Left ventricle myocardium inferior (tissue), 1 donor: ENCODE measurements at regions not wholly inside any gene's neighbourhood (a gene's known extent, or its start where the extent isn't known, plus 50 kb on each side); places are given as distances from the start of the nearest gene placed in this dataset.

ENCODE experiments used
- DNase-seq: peaks from one replicate; pipeline ENCODE4 v3.0.0-alpha.2; 2020
- H3K27ac ChIP-seq: fragments of 200-600 bp; replicated peaks from 2 replicates; pipeline ENCODE4 v1.8.0; 2021
- H3K27me3 ChIP-seq: fragments of 200-600 bp; 2 replicates; pipeline ENCODE4 v1.8.0; 2021; ENCODE audit warnings: low read depth
- H3K36me3 ChIP-seq: fragments of 200-600 bp; 2 replicates; pipeline ENCODE4 v1.8.0; 2021
- H3K4me1 ChIP-seq: fragments of 200-600 bp; 2 replicates; pipeline ENCODE4 v1.8.0; 2021
- H3K4me3 ChIP-seq: fragments of 200-600 bp; 2 replicates; pipeline ENCODE4 v1.8.0; 2021; ENCODE audit warnings: mild to moderate bottlenecking, moderate library complexity
- H3K9me3 ChIP-seq: fragments of 200-600 bp; replicated peaks from 2 replicates; pipeline ENCODE4 v1.8.0; 2021
- intact Hi-C: fragments of 100-400 bp; cut with micrococcal nuclease; formaldehyde crosslinking; loops from one replicate; pipeline ENCODE4 v1.11.0; 2022
- TF ChIP-seq, protein P1 (sequence below): fragments of 200-600 bp; IDR thresholded peaks from 2 replicates; pipeline ENCODE4 v1.8.0; 2021; ENCODE audit warnings: antibody characterized with exemption, mild to moderate bottlenecking, borderline replicate concordance
- donor health status: DM: no; HTN: yes; CAD: no; lungs with severe emphysema.

DNA sequence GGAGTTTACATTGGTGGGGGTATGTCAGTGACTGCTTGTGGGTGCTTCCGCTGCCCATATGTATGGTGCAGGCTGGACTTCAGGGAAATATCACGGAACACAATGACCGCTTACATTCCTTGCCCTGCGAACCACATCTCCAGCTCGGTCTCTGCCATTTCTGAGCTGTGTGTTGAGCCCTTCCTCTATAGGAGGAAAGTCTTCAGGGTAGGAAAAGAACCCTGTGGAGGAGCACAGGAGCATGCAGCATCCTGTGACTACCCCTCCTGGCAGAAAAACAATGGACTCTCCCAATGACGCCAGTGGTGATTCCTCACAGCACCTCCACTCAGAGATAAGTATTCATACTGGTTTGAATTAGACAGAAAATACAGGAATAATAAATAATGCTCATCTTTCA is 276.8 kb upstream of the MAP3K1 start:
- intact Hi-C loops: no loop called here
- no peak overlapping the region for H3K27ac ChIP-seq
- H3K4me1 ChIP-seq: peaks cover 4% of the 10 kb centered on the region
- no peak overlapping the region for H3K4me3 ChIP-seq
- DNase-seq: no peak
- TF ChIP-seq, protein P1, sequence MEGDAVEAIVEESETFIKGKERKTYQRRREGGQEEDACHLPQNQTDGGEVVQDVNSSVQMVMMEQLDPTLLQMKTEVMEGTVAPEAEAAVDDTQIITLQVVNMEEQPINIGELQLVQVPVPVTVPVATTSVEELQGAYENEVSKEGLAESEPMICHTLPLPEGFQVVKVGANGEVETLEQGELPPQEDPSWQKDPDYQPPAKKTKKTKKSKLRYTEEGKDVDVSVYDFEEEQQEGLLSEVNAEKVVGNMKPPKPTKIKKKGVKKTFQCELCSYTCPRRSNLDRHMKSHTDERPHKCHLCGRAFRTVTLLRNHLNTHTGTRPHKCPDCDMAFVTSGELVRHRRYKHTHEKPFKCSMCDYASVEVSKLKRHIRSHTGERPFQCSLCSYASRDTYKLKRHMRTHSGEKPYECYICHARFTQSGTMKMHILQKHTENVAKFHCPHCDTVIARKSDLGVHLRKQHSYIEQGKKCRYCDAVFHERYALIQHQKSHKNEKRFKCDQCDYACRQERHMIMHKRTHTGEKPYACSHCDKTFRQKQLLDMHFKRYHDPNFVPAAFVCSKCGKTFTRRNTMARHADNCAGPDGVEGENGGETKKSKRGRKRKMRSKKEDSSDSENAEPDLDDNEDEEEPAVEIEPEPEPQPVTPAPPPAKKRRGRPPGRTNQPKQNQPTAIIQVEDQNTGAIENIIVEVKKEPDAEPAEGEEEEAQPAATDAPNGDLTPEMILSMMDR: no peak
- peaks cover 4% of the 10 kb centered on the region for H3K27me3 ChIP-seq
- H3K36me3 ChIP-seq: no peaks in the 10 kb centered on the region
- H3K9me3 ChIP-seq: no peaks in the 10 kb centered on the region

DNA sequence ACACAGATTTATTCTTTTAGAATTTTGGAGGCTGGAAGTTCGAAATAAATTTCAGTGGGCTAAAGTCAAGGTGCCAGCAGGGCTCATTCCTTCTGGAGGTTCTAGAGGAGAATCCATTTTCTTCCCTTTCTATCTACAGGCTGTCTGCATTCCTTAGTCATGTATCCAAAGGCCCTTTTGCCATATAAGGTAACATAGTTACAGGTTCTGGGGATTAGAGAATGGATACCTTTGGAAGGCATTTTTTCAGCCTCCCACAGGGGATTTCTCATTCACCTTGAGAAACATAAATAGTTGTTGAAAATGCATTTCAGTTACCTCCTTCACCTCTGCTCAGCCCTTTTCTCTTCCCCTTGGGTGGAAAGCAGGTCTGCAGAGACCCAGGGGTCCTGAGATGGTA is 280.0 kb upstream of the MAP3K1 start:
- no peak overlapping the region for H3K4me3 ChIP-seq
- H3K36me3 ChIP-seq: no peaks in the 10 kb centered on the region
- peaks cover 2% of the 10 kb centered on the region for H3K4me1 ChIP-seq
- no peaks in the 10 kb centered on the region for H3K9me3 ChIP-seq
- intact Hi-C loops: no loop called here
- DNase-seq: no peak
- no peak overlapping the region for H3K27ac ChIP-seq
- peaks cover 4% of the 10 kb centered on the region for H3K27me3 ChIP-seq
- TF ChIP-seq, protein P1: no peak

DNA sequence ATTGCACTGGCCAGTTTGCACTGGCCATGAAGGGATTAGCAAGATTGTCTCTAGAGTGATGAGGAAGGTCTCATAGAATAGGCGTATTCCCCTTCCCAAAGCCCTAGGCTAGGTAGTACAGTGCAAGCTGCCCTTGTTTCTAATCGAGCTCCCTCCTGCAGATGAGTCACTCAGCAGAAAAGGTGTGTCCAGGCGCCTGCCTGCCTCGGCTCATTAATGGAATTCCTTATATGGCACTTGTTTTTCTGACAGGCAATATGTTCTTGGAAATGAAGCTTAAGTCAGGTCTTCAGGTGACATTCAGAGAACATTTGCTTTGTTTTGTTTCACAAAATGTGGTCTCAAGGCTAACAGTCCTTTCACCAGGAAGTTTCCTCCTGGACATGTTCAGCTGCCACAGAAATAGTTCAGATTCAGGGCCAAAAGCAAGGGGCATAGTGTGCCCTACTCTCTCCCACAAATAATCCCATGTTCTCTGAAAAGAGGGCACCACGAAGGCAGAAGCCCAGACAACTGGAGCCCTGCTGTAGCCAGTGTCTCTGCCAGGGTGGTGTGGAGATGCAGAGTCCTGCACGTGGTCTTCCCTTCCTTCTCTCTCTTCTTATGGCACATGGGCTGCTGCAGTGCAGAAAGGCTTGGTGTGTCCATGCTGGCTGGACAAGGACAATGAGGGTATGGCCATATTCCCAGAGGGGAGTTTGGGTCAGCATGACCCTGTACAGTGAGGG is 281.1 kb upstream of the MAP3K1 start:
- no peaks in the 10 kb centered on the region for H3K9me3 ChIP-seq
- DNase-seq: no peak
- intact Hi-C loops: no loop called here
- no peak overlapping the region for H3K27ac ChIP-seq
- H3K36me3 ChIP-seq: no peaks in the 10 kb centered on the region
- H3K27me3 ChIP-seq: peaks cover 4% of the 10 kb centered on the region
- H3K4me3 ChIP-seq: no peak overlapping the region
- H3K4me1 ChIP-seq: no peaks in the 10 kb centered on the region
- TF ChIP-seq, protein P1: no peak

DNA sequence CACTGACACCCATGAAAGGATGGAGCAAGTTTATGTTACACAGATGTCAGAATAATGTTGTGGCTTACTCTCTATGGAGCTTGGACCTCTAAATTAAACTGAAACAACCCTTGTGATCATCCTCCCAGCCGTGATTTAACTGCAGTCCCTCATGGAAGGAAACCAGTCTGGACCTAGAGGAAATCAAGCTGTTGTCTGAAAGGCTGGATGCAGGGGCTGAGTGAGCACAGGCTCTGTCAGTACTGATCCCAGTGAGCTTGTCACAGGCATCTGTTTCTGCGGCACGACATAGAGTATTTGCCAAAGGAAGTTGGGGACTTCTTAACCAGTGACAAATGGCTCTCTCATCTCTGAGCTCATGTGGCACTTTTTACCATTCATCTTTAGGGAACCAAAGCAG is 282.9 kb upstream of the MAP3K1 start:
- TF ChIP-seq, protein P1: no peak
- no peaks in the 10 kb centered on the region for H3K36me3 ChIP-seq
- peaks cover 4% of the 10 kb centered on the region for H3K27me3 ChIP-seq
- no peak overlapping the region for H3K27ac ChIP-seq
- no peaks in the 10 kb centered on the region for H3K9me3 ChIP-seq
- intact Hi-C loops: no loop called here
- no peak overlapping the region for H3K4me3 ChIP-seq
- DNase-seq: no peak
- H3K4me1 ChIP-seq: no peaks in the 10 kb centered on the region

DNA sequence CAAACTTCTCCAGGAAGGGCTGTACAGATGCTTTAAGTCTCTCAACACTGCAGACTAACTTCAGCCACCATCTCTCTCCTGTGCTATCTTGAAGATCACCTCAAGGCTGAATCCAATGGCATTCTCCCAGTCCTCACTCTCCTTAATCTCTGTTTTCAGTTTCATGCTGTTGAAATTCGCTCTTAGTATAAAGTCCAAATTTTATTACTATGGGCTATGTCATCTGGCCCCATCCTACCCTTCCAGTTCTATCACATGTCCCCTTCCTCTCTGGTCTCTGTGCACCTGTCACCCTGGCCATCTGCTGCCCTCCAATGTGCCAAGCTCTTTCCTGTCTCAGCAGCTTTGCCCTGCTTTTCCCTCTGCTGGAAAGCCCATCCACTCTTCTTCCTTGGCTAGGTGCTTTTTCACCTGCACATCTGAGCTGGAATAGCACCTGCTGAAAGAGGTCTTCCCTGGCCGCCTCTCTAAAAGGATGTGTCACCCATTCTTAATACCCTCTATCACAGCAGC is 284.7 kb upstream of the MAP3K1 start:
- DNase-seq: no peak
- intact Hi-C loops: no loop called here

More for the DNA sequence above, 284.7 kb upstream of the MAP3K1 start:
- peaks cover 4% of the 10 kb centered on the region for H3K27me3 ChIP-seq
- TF ChIP-seq, protein P1: no peak
- no peaks in the 10 kb centered on the region for H3K4me1 ChIP-seq
- H3K4me3 ChIP-seq: no peak overlapping the region
- no peaks in the 10 kb centered on the region for H3K9me3 ChIP-seq
- H3K36me3 ChIP-seq: no peaks in the 10 kb centered on the region
- no peak overlapping the region for H3K27ac ChIP-seq
